ENCODE measurements at regions not wholly inside any gene's neighbourhood (a gene's known extent, or its start where the extent isn't known, plus 50 kb on each side); places are given as distances from the start of the nearest gene placed in this dataset.

DNA sequence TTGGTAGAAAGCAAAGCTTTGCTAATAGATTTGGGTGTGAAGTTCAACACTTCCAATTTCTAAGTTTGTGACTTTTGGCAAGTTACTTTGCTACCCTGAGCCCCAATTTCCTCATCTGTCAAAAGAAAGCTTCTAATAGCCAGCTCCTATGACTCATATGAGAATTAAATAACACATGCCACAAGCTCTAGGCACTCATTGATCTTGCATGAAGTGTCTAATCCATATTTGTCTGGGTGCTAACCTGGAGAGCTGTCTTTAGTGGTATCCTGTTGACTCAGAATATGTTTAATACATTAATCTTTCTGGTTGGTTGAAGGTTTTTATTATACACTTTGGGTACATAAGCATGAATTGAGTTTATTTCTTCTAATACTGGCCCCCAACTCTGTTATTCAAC, 188.8 kb downstream of the POSTN start:
- Histone ChIP-seq H3K4me3 (no peak overlapping the region), H3K9ac (ENCODE audit: insufficient read depth in 1 of 2, low read depth in 2 of 2, low read length in 2 of 2) (no peak overlapping the region), H3K27ac (ENCODE audit: extremely low read depth, low read depth, low read length) (no peak overlapping the region), H3K36me3 (ENCODE audit: control insufficient read depth, insufficient read depth, low read length) (no peaks in the 10 kb centered on the region), H4K20me1 (replicated peaks; ENCODE audit: control insufficient read depth, insufficient read depth, low read length) (no peaks in the 10 kb centered on the region), H2AFZ (ENCODE audit: low read depth, low read length) (no peak overlapping the region), H3K4me2 (ENCODE audit: insufficient read depth, low read length) (no peak overlapping the region), H3K9me3 (replicated peaks; ENCODE audit: control insufficient read depth, insufficient read depth, low read depth, low read length) (no peaks in the 10 kb centered on the region), H3K9me1 (ENCODE audit: control insufficient read depth, insufficient read depth, low read length) (no peaks in the 10 kb centered on the region), H3K4me1 (replicated peaks in 1 of 2; ENCODE audit: control insufficient read depth in 2 of 2, insufficient read depth in 2 of 2, low read length in 2 of 2) (no peaks in the 10 kb centered on the region), H3K79me2 (ENCODE audit: control insufficient read depth, insufficient read depth, low read length) (no peaks in the 10 kb centered on the region), H3K27me3 (ENCODE audit: control insufficient read depth in 2 of 2, insufficient read depth in 2 of 2, low read length in 2 of 2) (no peaks in the 10 kb centered on the region)
- no TSS peak for BruUV-seq (replicated peaks)
- DNase-seq (ENCODE audit: extremely low read depth in 1 of 4, low spot score in 3 of 4) (no peak), ATAC-seq (no peak), FAIRE-seq (no peak)
- intact Hi-C loops (cut with micrococcal nuclease) = no loop called here
- ChIA-PET POLR2A (no interaction called here), CTCF (ENCODE audit: low intra/inter-chr PET ratio) (no interaction called here)
- in situ Hi-C loops (cut with MboI) = no loop called here
- TF ChIP-seq, protein P1, sequence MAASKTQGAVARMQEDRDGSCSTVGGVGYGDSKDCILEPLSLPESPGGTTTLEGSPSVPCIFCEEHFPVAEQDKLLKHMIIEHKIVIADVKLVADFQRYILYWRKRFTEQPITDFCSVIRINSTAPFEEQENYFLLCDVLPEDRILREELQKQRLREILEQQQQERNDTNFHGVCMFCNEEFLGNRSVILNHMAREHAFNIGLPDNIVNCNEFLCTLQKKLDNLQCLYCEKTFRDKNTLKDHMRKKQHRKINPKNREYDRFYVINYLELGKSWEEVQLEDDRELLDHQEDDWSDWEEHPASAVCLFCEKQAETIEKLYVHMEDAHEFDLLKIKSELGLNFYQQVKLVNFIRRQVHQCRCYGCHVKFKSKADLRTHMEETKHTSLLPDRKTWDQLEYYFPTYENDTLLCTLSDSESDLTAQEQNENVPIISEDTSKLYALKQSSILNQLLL (CRISPR knock-in tag; IDR thresholded peaks at IDR 0.05; ENCODE audit: borderline replicate concordance) = no peak

DNA sequence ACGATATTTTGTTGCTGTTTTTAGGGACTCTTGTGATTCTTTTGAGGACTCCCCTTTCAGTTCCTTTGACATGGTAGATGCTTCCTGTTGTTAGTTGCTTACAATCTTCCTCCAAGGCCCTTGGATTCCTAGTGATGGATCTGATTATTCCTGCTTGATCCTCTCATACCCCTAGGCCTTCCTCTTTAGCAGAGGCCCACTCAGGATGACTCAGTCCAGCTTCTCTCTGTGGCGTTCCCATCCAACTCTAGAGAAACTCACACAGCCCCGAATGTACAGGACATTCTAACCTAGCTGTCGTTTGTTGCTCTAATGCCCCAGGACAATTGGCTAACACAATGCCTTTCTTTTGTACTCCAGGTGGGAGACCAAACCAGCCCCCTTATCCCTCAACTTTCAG, 191.4 kb downstream of the POSTN start:
- Histone ChIP-seq H3K27me3 (ENCODE audit: control insufficient read depth in 2 of 2, insufficient read depth in 2 of 2, low read length in 2 of 2) (no peaks in the 10 kb centered on the region), H3K79me2 (ENCODE audit: control insufficient read depth, insufficient read depth, low read length) (no peaks in the 10 kb centered on the region), H4K20me1 (replicated peaks; ENCODE audit: control insufficient read depth, insufficient read depth, low read length) (no peaks in the 10 kb centered on the region), H3K9me3 (replicated peaks; ENCODE audit: control insufficient read depth, insufficient read depth, low read depth, low read length) (no peaks in the 10 kb centered on the region), H3K36me3 (ENCODE audit: control insufficient read depth, insufficient read depth, low read length) (no peaks in the 10 kb centered on the region), H3K9ac (ENCODE audit: insufficient read depth in 1 of 2, low read depth in 2 of 2, low read length in 2 of 2) (no peak overlapping the region), H3K27ac (ENCODE audit: extremely low read depth, low read depth, low read length) (no peak overlapping the region), H3K4me3 (no peak overlapping the region), H3K4me2 (ENCODE audit: insufficient read depth, low read length) (no peak overlapping the region), H3K4me1 (replicated peaks in 1 of 2; ENCODE audit: control insufficient read depth in 2 of 2, insufficient read depth in 2 of 2, low read length in 2 of 2) (no peaks in the 10 kb centered on the region), H3K9me1 (ENCODE audit: control insufficient read depth, insufficient read depth, low read length) (no peaks in the 10 kb centered on the region), H2AFZ (ENCODE audit: low read depth, low read length) (no peak overlapping the region)
- ChIA-PET CTCF (ENCODE audit: low intra/inter-chr PET ratio) (no interaction called here), POLR2A (no interaction called here)
- 6% methylated on average over 4 of the region's 4 CpGs for WGBS (ENCODE audit: insufficient coverage, low coverage, missing lambda C conversion rate)
- intact Hi-C loops (cut with micrococcal nuclease) (no loop called here), in situ Hi-C loops (cut with MboI) (no loop called here)
- TF ChIP-seq TEAD2 (tag; IDR thresholded peaks at IDR 0.05) (no peak), ZNF696 (CRISPR knock-in tag; conservative IDR thresholded peaks at IDR 0.05) (no peak)
- no peak for DNase-seq (ENCODE audit: extremely low read depth in 1 of 4, low spot score in 3 of 4)
- no peak for ATAC-seq
- BruUV-seq (replicated peaks) = no TSS peak
- no peak for FAIRE-seq
